Panc1 (cell line): ENCODE measurements at regions not wholly inside any gene's neighbourhood (a gene's known extent, or its start where the extent isn't known, plus 50 kb on each side); places are given as distances from the start of the nearest gene placed in this dataset.
A peak's percentile ranks its signal among the peaks of the same experiment; 100 is the strongest.

Experiments used
- ATAC-seq: fragments of 200-7000 bp; cut with Tn5 transposase; 2 replicates; pipeline ENCODE4 v1.9.1; 2020; ENCODE audit warnings: mild to moderate bottlenecking, moderate library complexity
- BruUV-seq: library from RNA; stranded (reverse); fragments of 400-500 nt; replicated peaks from 2 replicates; lab custom pipeline; 2021; lab: Mats Ljungman, UMichigan
- CTCF ChIA-PET: fragments of 300-600 bp; sonication (Branson Sonifier 250); formaldehyde crosslinking; loops from one replicate; lab custom pipeline; 2022; ENCODE audit warnings: antibody characterized with exemption; lab: Charles Lee
- POLR2A ChIA-PET: fragments of 300-600 bp; sonication (Branson Sonifier 250); formaldehyde crosslinking; loops from one replicate; lab custom pipeline; 2022; ENCODE audit warnings: antibody characterized with exemption; lab: Charles Lee
- DNase-seq: peaks from one replicate; pipeline ENCODE4 v3.0.0-alpha.2; 2010; ENCODE audit warnings: low read depth, low spot score
- H3K27ac ChIP-seq: 2 replicates; pipeline ENCODE4 v1.5.1; 2011; ENCODE audit warnings: mild to moderate bottlenecking, low read length, inconsistent platforms
- H3K27me3 ChIP-seq: fragments of 200-500 bp; sonication (Bioruptor generic); 2 replicates; pipeline ENCODE4 v1.6.0; 2014; ENCODE audit warnings: low read length, inconsistent platforms; ENCODE audit not compliant: control insufficient read depth, insufficient read depth
- H3K36me3 ChIP-seq: fragments of 200-500 bp; sonication (Bioruptor generic); 2 replicates; pipeline ENCODE4 v1.5.1; 2014; ENCODE audit warnings: inconsistent platforms, mild to moderate bottlenecking, low read length, moderate library complexity; ENCODE audit not compliant: control insufficient read depth, insufficient read depth
- H3K4me1 ChIP-seq: 2 replicates; pipeline ENCODE4 v1.5.1; 2011; ENCODE audit warnings: inconsistent platforms, mild to moderate bottlenecking, low read length, moderate library complexity; ENCODE audit not compliant: control insufficient read depth, insufficient read depth
- H3K4me3 ChIP-seq, 2 experiments: 2 replicates each; pipeline ENCODE4 v1.5.1; 2011 to 2012; ENCODE audit warnings: low read depth in 2 of 2, low read length in 2 of 2, mild to moderate bottlenecking in 2 of 2, inconsistent platforms in 1 of 2, moderate library complexity in 1 of 2
- H3K9me3 ChIP-seq: fragments of 200-500 bp; sonication (Bioruptor generic); 2 replicates; pipeline ENCODE4 v1.5.1; 2014; ENCODE audit warnings: low read depth, mild to moderate bottlenecking, inconsistent platforms, low read length, moderate library complexity; ENCODE audit not compliant: control insufficient read depth, insufficient read depth
- POLR2AphosphoS5 ChIP-seq: IDR thresholded peaks from 2 replicates; pipeline ENCODE4 v1.6.1; 2012; ENCODE audit warnings: mild to moderate bottlenecking, low read depth, low read length, moderate library complexity
- SIN3A ChIP-seq: IDR thresholded peaks from 2 replicates; pipeline ENCODE4 v1.6.1; 2012; ENCODE audit warnings: low read depth, mild to moderate bottlenecking, low read length, moderate library complexity, borderline replicate concordance; ENCODE audit not compliant: insufficient read depth
- TCF7L2 ChIP-seq: IDR thresholded peaks from 2 replicates; pipeline ENCODE4 v1.6.1; 2011; ENCODE audit warnings: mild to moderate bottlenecking, low read depth, low read length, inconsistent platforms
- in situ Hi-C: cut with HindIII; loops from 2 replicates; pipeline ENCODE4 v1.10.0; 2016; ENCODE audit warnings: low sequenced_read_pairs, low pct_unique_long_range_greater_than_20kb
- intact Hi-C: fragments of 100-400 bp; cut with micrococcal nuclease; formaldehyde crosslinking; loops from one replicate; pipeline ENCODE4 v1.10.0; 2022; ENCODE audit not compliant: unreplicated experiment
- TF ChIP-seq, protein P1 (sequence below), 2 experiments: IDR thresholded peaks; 2 replicates each; pipeline ENCODE4 v1.6.1; 2011 to 2012; ENCODE audit warnings: low read depth in 2 of 2, control low read depth in 1 of 2, low read length in 1 of 2, mild to moderate bottlenecking in 1 of 2, moderate library complexity in 1 of 2; ENCODE audit not compliant: insufficient read depth in 1 of 2
- TF ChIP-seq, protein P2 (sequence below): fragments of 450-650 bp; IDR thresholded peaks from 2 replicates; pipeline ENCODE4 v1.5.1; 2017; ENCODE audit warnings: mild to moderate bottlenecking

- ChIA-PET POLR2A (no interaction called here), CTCF (no interaction called here)
- intact Hi-C loops (loop anchor here (2.0 kb wide), 1 partner anchor 236 kb away; no protein-coding TSS in a partner anchor), in situ Hi-C loops (no loop called here)
- ATAC-seq (peak; percentile 68; the same call in 1 of the 2 replicates), DNase-seq (peak; percentile 22)
- H3K4me3 ChIP-seq, result no peak overlapping the region
- no peaks in the 10 kb centered on the region for H3K27me3 ChIP-seq
- BruUV-seq, result no TSS peak
- H3K9me3 ChIP-seq, result peaks cover 8% of the 10 kb centered on the region; the same call in 1 of the 2 replicates
- TF ChIP-seq, protein P1, sequence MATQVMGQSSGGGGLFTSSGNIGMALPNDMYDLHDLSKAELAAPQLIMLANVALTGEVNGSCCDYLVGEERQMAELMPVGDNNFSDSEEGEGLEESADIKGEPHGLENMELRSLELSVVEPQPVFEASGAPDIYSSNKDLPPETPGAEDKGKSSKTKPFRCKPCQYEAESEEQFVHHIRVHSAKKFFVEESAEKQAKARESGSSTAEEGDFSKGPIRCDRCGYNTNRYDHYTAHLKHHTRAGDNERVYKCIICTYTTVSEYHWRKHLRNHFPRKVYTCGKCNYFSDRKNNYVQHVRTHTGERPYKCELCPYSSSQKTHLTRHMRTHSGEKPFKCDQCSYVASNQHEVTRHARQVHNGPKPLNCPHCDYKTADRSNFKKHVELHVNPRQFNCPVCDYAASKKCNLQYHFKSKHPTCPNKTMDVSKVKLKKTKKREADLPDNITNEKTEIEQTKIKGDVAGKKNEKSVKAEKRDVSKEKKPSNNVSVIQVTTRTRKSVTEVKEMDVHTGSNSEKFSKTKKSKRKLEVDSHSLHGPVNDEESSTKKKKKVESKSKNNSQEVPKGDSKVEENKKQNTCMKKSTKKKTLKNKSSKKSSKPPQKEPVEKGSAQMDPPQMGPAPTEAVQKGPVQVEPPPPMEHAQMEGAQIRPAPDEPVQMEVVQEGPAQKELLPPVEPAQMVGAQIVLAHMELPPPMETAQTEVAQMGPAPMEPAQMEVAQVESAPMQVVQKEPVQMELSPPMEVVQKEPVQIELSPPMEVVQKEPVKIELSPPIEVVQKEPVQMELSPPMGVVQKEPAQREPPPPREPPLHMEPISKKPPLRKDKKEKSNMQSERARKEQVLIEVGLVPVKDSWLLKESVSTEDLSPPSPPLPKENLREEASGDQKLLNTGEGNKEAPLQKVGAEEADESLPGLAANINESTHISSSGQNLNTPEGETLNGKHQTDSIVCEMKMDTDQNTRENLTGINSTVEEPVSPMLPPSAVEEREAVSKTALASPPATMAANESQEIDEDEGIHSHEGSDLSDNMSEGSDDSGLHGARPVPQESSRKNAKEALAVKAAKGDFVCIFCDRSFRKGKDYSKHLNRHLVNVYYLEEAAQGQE (IDR thresholded peaks at IDR 0.05; ENCODE audit: insufficient read depth in 1 of 2, low read depth in 2 of 2, low read length in 1 of 2), result no peak
- no peak for TF ChIP-seq POLR2AphosphoS5
- TF ChIP-seq SIN3A, result no peak
- TF ChIP-seq, protein P2, sequence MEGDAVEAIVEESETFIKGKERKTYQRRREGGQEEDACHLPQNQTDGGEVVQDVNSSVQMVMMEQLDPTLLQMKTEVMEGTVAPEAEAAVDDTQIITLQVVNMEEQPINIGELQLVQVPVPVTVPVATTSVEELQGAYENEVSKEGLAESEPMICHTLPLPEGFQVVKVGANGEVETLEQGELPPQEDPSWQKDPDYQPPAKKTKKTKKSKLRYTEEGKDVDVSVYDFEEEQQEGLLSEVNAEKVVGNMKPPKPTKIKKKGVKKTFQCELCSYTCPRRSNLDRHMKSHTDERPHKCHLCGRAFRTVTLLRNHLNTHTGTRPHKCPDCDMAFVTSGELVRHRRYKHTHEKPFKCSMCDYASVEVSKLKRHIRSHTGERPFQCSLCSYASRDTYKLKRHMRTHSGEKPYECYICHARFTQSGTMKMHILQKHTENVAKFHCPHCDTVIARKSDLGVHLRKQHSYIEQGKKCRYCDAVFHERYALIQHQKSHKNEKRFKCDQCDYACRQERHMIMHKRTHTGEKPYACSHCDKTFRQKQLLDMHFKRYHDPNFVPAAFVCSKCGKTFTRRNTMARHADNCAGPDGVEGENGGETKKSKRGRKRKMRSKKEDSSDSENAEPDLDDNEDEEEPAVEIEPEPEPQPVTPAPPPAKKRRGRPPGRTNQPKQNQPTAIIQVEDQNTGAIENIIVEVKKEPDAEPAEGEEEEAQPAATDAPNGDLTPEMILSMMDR, result peak; percentile 72
- no peak for TF ChIP-seq TCF7L2
- H3K36me3 ChIP-seq, result no peaks in the 10 kb centered on the region
- no peak overlapping the region for H3K27ac ChIP-seq
- no peaks in the 10 kb centered on the region for H3K4me1 ChIP-seq
Measured at GRCh38 chr6:132161283-132161682, 210.1 kb upstream of the CCN2 start.

GRCh38 chr6:132153221-132153898 lies 202.2 kb upstream of the CCN2 start:
- Histone ChIP-seq H3K9me3 (no peaks in the 10 kb centered on the region), H3K36me3 (no peaks in the 10 kb centered on the region), H3K27ac (no peak overlapping the region), H3K27me3 (no peaks in the 10 kb centered on the region), H3K4me3 (no peak overlapping the region), H3K4me1 (no peaks in the 10 kb centered on the region)
- ChIA-PET POLR2A (no interaction called here), CTCF (no interaction called here)
- TF ChIP-seq, protein P2, result no peak
- TF ChIP-seq, protein P1 (IDR thresholded peaks at IDR 0.05; ENCODE audit: insufficient read depth in 1 of 2, low read depth in 2 of 2, low read length in 1 of 2), result no peak
- no peak for TF ChIP-seq SIN3A
- TF ChIP-seq TCF7L2, result no peak
- TF ChIP-seq POLR2AphosphoS5, result no peak
- intact Hi-C loops, result no loop called here
- DNase-seq (no peak), ATAC-seq (no peak)
- no TSS peak for BruUV-seq
- in situ Hi-C loops, result no loop called here
